Naive thymus-derived CD4-positive, alpha-beta T cell (primary cell): ENCODE measurements at regions not wholly inside any gene's neighbourhood (a gene's known extent, or its start where the extent isn't known, plus 50 kb on each side); places are given as distances from the start of the nearest gene placed in this dataset.

Source experiments
- ATAC-seq: fragments of 150-1000 bp; cut with Tn5 transposase; 2 replicates; pipeline ENCODE4 v1.10.0; 2021; ENCODE audit warnings: mild to moderate bottlenecking, moderate library complexity
- CTCF ChIA-PET: fragments of 350-600 bp; sonication (Branson Sonifier 250); formaldehyde crosslinking; loops from one replicate; lab custom pipeline; 2021; ENCODE audit warnings: antibody characterized with exemption; lab: Charles Lee
- POLR2A ChIA-PET: fragments of 350-600 bp; sonication (Branson Sonifier 250); formaldehyde crosslinking; loops from one replicate; lab custom pipeline; 2021; ENCODE audit warnings: antibody characterized with exemption, inconsistent platforms; lab: Charles Lee
- DNase-seq, 9 donors: peaks; one replicate each; pipeline versions ENCODE4 v3.0.0 to v3.0.0-alpha.2; 2020 to 2022; ENCODE audit warnings: mixed read lengths in 1 of 9
- H3K27ac ChIP-seq: one replicate; pipeline ENCODE4 v1.7.0; 2013; ENCODE audit warnings: mild to moderate bottlenecking, low read depth, low read length, moderate library complexity
- H3K27me3 ChIP-seq, 2 donors: one replicate each; pipeline ENCODE4 v1.7.0; 2013; ENCODE audit warnings: low read length in 2 of 2, mild to moderate bottlenecking in 2 of 2, moderate library complexity in 2 of 2; ENCODE audit not compliant: control insufficient read depth in 2 of 2, insufficient read depth in 2 of 2
- H3K36me3 ChIP-seq, 3 experiments: 1 replicate in 2 of 3; 2 replicates in 1 of 3; pipeline ENCODE4 v1.7.0; 2013; ENCODE audit warnings: low read length in 3 of 3, mild to moderate bottlenecking in 3 of 3, moderate library complexity in 1 of 3; ENCODE audit not compliant: insufficient read depth in 3 of 3, control insufficient read depth in 2 of 3
- H3K4me1 ChIP-seq, 2 donors: one replicate each; pipeline ENCODE4 v1.7.0; 2013; ENCODE audit warnings: low read length in 2 of 2, mild to moderate bottlenecking in 2 of 2, moderate library complexity in 1 of 2; ENCODE audit not compliant: control insufficient read depth in 2 of 2, insufficient read depth in 2 of 2
- H3K4me3 ChIP-seq: 2 replicates; pipeline ENCODE4 v1.7.0; 2013; ENCODE audit warnings: mild to moderate bottlenecking, low read length
- H3K9me3 ChIP-seq, 3 experiments: 1 replicate in 2 of 3; 2 replicates in 1 of 3; pipeline ENCODE4 v1.7.0; 2013; ENCODE audit warnings: low read length in 3 of 3; ENCODE audit not compliant: control insufficient read depth in 2 of 3
- H3K27ac Mint-ChIP-seq, 9 donors: one replicate each; pipeline ENCODE4 v1.8.0; 2020 to 2022; ENCODE audit warnings: mixed read lengths in 9 of 9, mild to moderate bottlenecking in 8 of 9, moderate library complexity in 5 of 9, inconsistent platforms in 2 of 9
- H3K27me3 Mint-ChIP-seq, 5 donors: one replicate each; pipeline ENCODE4 v1.8.0; 2021 to 2022; ENCODE audit warnings: mixed read lengths in 5 of 5, mild to moderate bottlenecking in 1 of 5
- H3K36me3 Mint-ChIP-seq, 5 donors: one replicate each; pipeline ENCODE4 v1.8.0; 2020 to 2022; ENCODE audit warnings: mixed read lengths in 5 of 5, mild to moderate bottlenecking in 3 of 5, inconsistent platforms in 1 of 5
- H3K4me1 Mint-ChIP-seq, 7 donors: one replicate each; pipeline ENCODE4 v1.8.0; 2020 to 2022; ENCODE audit warnings: mixed read lengths in 7 of 7, mild to moderate bottlenecking in 3 of 7, inconsistent platforms in 1 of 7
- H3K4me3 Mint-ChIP-seq, 10 donors: one replicate each; pipeline ENCODE4 v1.8.0; 2020 to 2022; ENCODE audit warnings: mild to moderate bottlenecking in 10 of 10, mixed read lengths in 10 of 10, moderate library complexity in 6 of 10, inconsistent platforms in 2 of 10
- H3K9me3 Mint-ChIP-seq, 11 donors: one replicate each; pipeline ENCODE4 v1.8.0; 2020 to 2022; ENCODE audit warnings: mixed read lengths in 11 of 11, mild to moderate bottlenecking in 4 of 11, inconsistent platforms in 1 of 11, moderate library complexity in 1 of 11
- intact Hi-C, 2 donors: fragments of 100-400 bp; cut with micrococcal nuclease; formaldehyde crosslinking; loops; one replicate each; pipeline ENCODE4 v1.15.1; 2023

DNA sequence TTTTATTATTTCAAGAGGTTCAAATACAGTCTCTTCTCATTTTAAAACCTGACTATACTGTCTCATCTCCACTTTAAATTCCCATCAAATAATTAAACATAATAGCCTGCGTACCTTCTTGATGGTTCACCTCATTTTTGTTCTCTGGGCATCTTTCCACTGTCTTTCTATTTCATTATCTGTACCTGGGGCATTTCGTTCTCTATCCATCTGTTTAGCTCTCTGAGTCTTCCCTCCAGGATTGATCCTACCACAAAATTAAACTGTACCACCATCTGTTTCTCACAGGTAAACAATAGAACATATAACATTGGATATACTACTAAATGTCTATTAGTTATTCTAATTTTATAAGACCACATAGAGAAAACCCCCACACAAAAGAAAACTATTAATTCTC, 1331.4 kb downstream of the NSUN3 start:
- CTCF ChIA-PET: interaction anchor here (0.7 kb wide), 1 partner anchor 62 kb away, joined by 3 read pairs; no protein-coding TSS in a partner anchor

DNA sequence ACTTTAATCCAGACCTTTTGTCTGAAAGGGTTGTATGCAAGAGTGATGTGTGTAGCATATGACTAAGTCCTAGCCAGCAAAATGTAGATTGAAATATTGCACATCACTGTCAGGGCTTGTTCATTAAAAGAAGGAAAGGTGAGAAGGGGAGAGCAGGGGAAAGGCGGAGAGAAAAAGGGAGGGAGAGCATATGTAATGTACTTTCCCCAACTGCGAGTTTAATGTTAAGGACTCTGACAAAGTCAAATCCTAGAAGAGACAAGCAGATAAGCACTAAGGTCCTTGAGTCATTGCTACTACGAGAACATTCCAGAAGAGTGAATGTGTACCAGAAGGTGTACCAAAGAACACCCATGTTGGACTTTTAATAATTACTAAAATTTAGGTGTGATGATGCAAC, 1336.7 kb downstream of the NSUN3 start:
- Histone ChIP-seq H3K4me1 (no peaks in the 10 kb centered on the region), H3K9me3 (peaks cover 0 to 3% (median 0%) of the 10 kb centered on the region in 3 experiments), H3K27me3 (no peaks in the 10 kb centered on the region), H3K4me3 (no peak overlapping the region), H3K27ac (no peak overlapping the region), H3K36me3 (no peaks in the 10 kb centered on the region)
- DNase-seq (no peak), ATAC-seq (no peak)
- Mint-ChIP-seq H3K4me1 (no peaks in the 10 kb centered on the region), H3K9me3 (peaks cover 0 to 18% (median 3%) of the 10 kb centered on the region in 11 donors), H3K4me3 (no peak overlapping the region), H3K36me3 (no peaks in the 10 kb centered on the region), H3K27me3 (no peaks in the 10 kb centered on the region), H3K27ac (no peak overlapping the region)
- intact Hi-C loops: no loop called here
- POLR2A ChIA-PET: no interaction called here
- CTCF ChIA-PET: no interaction called here

More for the DNA sequence above, 1331.4 kb downstream of the NSUN3 start:
- Mint-ChIP-seq H3K4me1 (no peaks in the 10 kb centered on the region), H3K36me3 (no peaks in the 10 kb centered on the region), H3K27me3 (no peaks in the 10 kb centered on the region), H3K27ac (no peak overlapping the region), H3K9me3 (peaks cover 0 to 8% (median 3%) of the 10 kb centered on the region in 11 donors), H3K4me3 (no peak overlapping the region)
- DNase-seq: no peak
- Histone ChIP-seq H3K4me1 (no peaks in the 10 kb centered on the region), H3K27me3 (no peaks in the 10 kb centered on the region), H3K27ac (no peak overlapping the region), H3K36me3 (no peaks in the 10 kb centered on the region), H3K9me3 (no peaks in the 10 kb centered on the region), H3K4me3 (no peak overlapping the region)
- POLR2A ChIA-PET: no interaction called here
- no peak for ATAC-seq
- intact Hi-C loops: no loop called here

DNA sequence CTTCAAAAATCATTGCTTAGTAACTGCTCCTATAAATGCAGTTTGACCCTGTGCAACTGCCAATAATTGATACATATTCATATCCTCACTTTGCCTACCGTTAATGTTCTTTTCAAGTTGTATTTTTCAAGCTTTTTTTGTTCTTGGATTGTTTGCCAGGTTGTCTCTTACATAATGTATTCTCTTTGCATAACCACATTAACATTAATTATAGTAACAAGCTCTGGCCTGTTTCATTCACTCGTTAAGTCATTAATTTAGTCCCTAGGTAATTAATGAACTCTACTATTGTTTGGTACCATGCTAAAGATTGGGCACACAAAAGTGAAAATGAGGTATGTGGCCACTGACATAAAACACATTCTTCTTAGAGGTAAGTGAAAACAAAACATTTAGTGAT, 1338.8 kb downstream of the NSUN3 start:
- peaks cover 0 to 3% (median 0%) of the 10 kb centered on the region in 3 experiments for H3K9me3 ChIP-seq
- no peak for DNase-seq
- Mint-ChIP-seq H3K4me1 (no peaks in the 10 kb centered on the region), H3K36me3 (no peaks in the 10 kb centered on the region), H3K27me3 (no peaks in the 10 kb centered on the region), H3K27ac (no peak overlapping the region), H3K9me3 (peaks cover 0 to 14% (median 3%) of the 10 kb centered on the region in 11 donors), H3K4me3 (no peak overlapping the region)
- no peak for ATAC-seq
- no peak overlapping the region for H3K4me3 ChIP-seq
- H3K36me3 ChIP-seq: no peaks in the 10 kb centered on the region
- intact Hi-C loops: no loop called here
- no peaks in the 10 kb centered on the region for H3K27me3 ChIP-seq
- POLR2A ChIA-PET: no interaction called here
- no peak overlapping the region for H3K27ac ChIP-seq
- CTCF ChIA-PET: no interaction called here
- no peaks in the 10 kb centered on the region for H3K4me1 ChIP-seq

DNA sequence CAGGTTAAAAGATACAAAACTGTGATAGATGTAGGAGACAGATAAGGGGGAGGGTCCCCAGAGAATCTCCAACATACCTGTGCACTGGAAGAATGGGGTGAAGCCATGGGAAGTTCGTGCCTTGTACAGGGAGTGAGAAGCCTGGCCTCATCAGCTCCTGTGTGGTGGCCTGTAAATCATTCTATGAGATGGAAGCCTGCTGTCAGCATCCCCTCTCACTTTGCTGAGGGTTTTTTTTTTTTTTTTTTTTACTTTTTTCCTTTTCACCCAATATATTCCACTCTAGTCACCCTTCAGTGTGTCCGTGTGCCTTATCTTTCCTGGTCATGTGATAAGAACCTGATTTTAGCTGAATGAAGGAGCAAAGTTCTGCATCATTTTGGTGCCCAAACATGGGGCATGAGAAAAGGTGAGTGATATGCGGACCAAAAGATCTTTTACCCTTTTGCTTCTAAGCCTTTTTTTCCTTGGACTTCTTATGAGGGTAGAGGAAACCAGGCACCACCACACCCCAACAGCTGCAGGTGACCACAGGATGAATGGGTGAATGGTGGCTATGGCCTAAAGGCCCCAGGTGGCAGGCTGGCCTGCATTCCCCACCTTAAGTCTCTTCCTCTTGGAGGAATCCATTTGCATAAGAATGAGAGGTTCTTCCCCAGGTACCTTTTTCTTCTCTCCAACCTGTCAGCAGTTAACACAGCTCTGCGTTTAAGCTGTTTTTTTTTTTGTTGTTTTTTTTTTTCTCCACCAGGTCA, 1345.0 kb downstream of the NSUN3 start:
- DNase-seq: no peak
- Histone ChIP-seq H3K36me3 (no peaks in the 10 kb centered on the region), H3K27ac (no peak overlapping the region), H3K4me3 (no peak overlapping the region), H3K27me3 (no peaks in the 10 kb centered on the region), H3K9me3 (no peaks in the 10 kb centered on the region), H3K4me1 (no peaks in the 10 kb centered on the region)
- CTCF ChIA-PET: no interaction called here
- Mint-ChIP-seq H3K27ac (no peak overlapping the region), H3K36me3 (no peaks in the 10 kb centered on the region), H3K9me3 (peaks cover 0 to 14% (median 3%) of the 10 kb centered on the region in 11 donors), H3K27me3 (no peaks in the 10 kb centered on the region), H3K4me3 (no peak overlapping the region), H3K4me1 (no peaks in the 10 kb centered on the region)
- intact Hi-C loops: no loop called here
- ATAC-seq: no peak
- POLR2A ChIA-PET: no interaction called here

DNA sequence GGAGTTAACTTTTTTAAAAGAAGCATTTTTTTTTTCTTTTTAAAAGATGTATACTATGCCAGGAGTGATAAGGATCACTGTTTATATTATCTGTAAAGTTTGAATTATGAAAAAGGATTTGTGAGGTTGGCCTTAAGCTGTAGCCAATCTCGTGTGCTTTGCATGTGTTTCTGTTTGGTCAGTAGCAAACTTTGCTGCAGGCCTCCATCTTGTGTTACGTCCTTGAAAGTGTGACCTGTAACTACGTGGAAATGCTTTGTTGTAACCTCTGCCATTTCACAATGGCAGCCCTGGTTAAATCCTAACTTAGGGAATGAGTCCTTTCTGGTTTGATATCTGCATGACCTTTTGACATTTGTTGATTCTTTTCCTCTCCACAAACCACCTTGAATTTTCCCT, 1345.6 kb downstream of the NSUN3 start:
- intact Hi-C loops: no loop called here
- CTCF ChIA-PET: no interaction called here
- H3K4me1 Mint-ChIP-seq: no peaks in the 10 kb centered on the region
- no peak overlapping the region for H3K27ac ChIP-seq
- H3K36me3 Mint-ChIP-seq: no peaks in the 10 kb centered on the region
- DNase-seq (no peak), ATAC-seq (no peak)
- no peaks in the 10 kb centered on the region for H3K27me3 Mint-ChIP-seq
- H3K4me3 ChIP-seq: no peak overlapping the region
- no peaks in the 10 kb centered on the region for H3K9me3 ChIP-seq
- H3K27ac Mint-ChIP-seq: no peak overlapping the region
- POLR2A ChIA-PET: no interaction called here
- no peaks in the 10 kb centered on the region for H3K27me3 ChIP-seq
- H3K36me3 ChIP-seq: no peaks in the 10 kb centered on the region
- peaks cover 0 to 14% (median 4%) of the 10 kb centered on the region in 11 donors for H3K9me3 Mint-ChIP-seq
- no peak overlapping the region for H3K4me3 Mint-ChIP-seq
- no peaks in the 10 kb centered on the region for H3K4me1 ChIP-seq

DNA sequence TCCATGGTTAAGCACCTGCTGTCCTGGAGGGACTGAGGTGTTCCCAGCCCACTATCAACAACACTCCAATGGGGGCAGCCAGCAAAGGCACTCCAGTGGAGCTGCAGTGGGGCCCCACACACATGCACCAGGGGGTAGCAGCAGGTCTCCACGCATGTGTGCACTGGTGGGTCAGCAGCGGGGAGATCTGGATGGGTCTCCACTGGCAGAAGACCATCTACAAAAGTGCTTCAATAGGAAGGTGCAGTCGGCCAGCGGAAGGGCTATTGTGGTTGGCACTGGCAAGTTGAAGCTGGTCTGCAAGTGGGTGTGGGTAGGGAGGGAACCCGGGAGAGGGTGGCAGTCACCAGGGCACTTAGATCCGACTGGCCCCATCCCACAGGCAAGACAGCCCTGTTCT, 1355.4 kb downstream of the NSUN3 start:
- POLR2A ChIA-PET: no interaction called here

DNA sequence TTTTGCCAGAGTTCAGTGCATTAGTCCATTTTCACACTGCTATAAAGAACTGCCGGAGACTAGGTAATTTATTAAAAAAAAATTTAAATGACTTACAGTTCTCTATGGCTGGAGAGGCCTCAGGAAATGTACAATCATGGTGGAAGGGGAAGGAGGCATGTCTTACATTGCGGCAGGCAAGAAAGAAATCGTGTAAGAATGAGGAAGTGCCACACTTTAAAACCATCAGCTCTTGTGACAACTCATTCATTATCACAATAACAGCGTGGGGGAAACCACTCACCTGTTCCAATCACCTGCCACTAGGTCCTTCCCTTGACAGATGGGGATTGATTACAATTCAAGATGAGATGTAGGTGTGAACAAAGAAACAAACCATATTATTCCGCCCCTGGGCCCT, 1361.4 kb downstream of the NSUN3 start:
- H3K36me3 ChIP-seq: no peaks in the 10 kb centered on the region
- Mint-ChIP-seq H3K9me3 (peaks cover 0 to 20% (median 6%) of the 10 kb centered on the region in 11 donors), H3K4me1 (no peaks in the 10 kb centered on the region), H3K4me3 (no peak overlapping the region), H3K36me3 (no peaks in the 10 kb centered on the region), H3K27me3 (no peaks in the 10 kb centered on the region), H3K27ac (no peak overlapping the region)
- no peaks in the 10 kb centered on the region for H3K27me3 ChIP-seq
- H3K4me3 ChIP-seq: no peak overlapping the region
- H3K9me3 ChIP-seq: no peaks in the 10 kb centered on the region
- ChIA-PET CTCF (no interaction called here), POLR2A (no interaction called here)
- no peak overlapping the region for H3K27ac ChIP-seq
- no peaks in the 10 kb centered on the region for H3K4me1 ChIP-seq
- no peak for ATAC-seq
- no peak for DNase-seq
- intact Hi-C loops: no loop called here

More for the DNA sequence above, 1355.4 kb downstream of the NSUN3 start:
- Histone ChIP-seq H3K27me3 (no peaks in the 10 kb centered on the region), H3K27ac (no peak overlapping the region), H3K4me1 (no peaks in the 10 kb centered on the region), H3K4me3 (no peak overlapping the region), H3K9me3 (no peaks in the 10 kb centered on the region), H3K36me3 (no peaks in the 10 kb centered on the region)
- intact Hi-C loops: no loop called here
- DNase-seq: peak in 1 of 9 donors; percentile 0
- CTCF ChIA-PET: no interaction called here
- H3K4me3 Mint-ChIP-seq: no peak overlapping the region
- no peaks in the 10 kb centered on the region for H3K4me1 Mint-ChIP-seq
- H3K27me3 Mint-ChIP-seq: no peaks in the 10 kb centered on the region
- no peak overlapping the region for H3K27ac Mint-ChIP-seq
- H3K9me3 Mint-ChIP-seq: peaks cover 2 to 25% (median 11%) of the 10 kb centered on the region in 11 donors
- ATAC-seq: peak; percentile 26
- no peaks in the 10 kb centered on the region for H3K36me3 Mint-ChIP-seq
